ENCODE measurements at regions not wholly inside any gene's neighbourhood (a gene's known extent, or its start where the extent isn't known, plus 50 kb on each side); places are given as distances from the start of the nearest gene placed in this dataset.
"Not testable (repeated sequence)": the region's sequence is repeated elsewhere in the genome, so short reads cannot be mapped to it uniquely, and the experiment has no call there.

DNA sequence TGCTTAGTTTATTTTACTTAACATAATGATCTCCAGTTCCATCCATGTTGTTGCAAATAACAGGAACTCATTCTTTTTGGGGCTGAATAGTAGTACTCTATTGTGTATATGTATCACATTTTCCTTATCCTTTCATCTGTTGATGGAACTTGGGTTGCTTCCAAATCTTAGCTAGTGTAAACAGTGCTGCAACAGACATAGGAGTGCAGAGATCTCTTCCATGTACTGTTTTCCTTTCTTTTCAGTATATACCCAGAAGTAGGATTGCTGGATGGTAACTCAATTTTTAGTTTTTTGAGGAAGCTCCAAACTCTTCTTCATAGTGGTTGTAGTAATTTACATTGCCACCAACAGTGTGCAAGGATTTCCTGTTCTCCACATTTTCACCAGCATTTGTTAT lies 138.8 kb upstream of the POC5 start:
- no peak for DNase-seq (ENCODE audit: insufficient read length, low spot score)

DNA sequence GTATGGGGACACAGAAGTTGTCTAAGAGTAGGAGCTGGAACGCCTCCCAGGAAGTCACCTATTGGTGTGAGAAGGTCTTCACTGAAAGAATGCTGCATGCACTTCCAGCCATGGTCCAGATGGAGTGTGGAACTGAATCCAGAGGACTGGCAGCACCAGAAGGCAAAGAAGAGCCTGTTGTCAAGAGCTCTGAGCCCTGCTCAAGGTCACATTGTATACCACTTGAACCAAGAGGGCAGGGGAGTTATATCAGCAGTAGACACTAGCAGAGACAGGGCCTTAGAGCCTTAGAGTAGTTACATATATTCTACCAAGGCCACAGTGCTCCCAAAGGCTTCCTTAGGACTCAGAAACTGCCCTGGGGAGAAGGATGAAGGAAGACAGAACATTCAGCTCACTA lies 130.8 kb upstream of the POC5 start:
- DNase-seq (ENCODE audit: insufficient read length, low spot score) (no peak), FAIRE-seq (no peak)

More for the DNA sequence above, 138.8 kb upstream of the POC5 start:
- no peak for FAIRE-seq

DNA sequence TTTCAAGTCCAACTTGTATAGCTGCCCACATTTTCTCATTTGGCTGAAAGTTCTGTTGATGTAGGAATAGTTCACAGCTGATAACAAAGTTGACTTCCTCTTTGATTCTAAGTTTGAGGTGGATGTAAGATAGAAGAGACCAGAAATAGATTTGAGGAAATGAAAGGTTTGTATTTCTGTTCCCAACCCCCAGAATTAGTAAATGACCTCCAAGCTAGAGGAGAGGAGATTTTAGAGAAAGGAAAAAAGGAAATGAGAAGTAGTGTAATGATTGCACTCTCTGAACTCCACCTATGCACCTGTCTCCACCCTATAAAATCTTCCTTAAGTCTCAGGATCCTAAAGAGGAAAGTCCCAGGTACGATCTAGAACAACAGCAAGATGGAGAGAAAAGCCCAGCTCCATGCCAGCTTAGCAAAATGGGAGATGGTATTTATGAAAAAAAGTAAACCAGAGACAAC lies 130.4 kb upstream of the POC5 start:
- DNase-seq (ENCODE audit: insufficient read length, low spot score), result peak; percentile 36
- peak; percentile 97 for FAIRE-seq

DNA sequence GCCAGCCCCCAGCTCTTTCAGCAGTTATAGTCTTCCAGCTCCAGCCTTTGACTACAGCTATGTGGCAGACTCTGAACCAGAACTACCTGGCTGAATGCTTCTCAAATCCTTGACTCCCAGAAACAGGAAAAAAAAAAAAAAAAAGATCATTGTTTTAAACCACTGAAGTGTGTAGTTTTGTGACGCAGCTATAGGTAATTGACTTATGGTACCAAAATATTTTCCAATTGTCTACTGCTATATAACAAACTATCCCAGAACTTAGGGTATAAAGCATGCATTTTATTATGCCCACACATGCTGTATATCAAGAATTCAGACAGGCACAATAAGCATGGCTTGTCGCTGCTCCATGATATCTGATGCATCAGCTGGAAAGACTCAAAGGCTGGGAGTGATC lies 127.1 kb upstream of the POC5 start:
- no peak for FAIRE-seq
- DNase-seq (ENCODE audit: insufficient read length, low spot score), result no peak

DNA sequence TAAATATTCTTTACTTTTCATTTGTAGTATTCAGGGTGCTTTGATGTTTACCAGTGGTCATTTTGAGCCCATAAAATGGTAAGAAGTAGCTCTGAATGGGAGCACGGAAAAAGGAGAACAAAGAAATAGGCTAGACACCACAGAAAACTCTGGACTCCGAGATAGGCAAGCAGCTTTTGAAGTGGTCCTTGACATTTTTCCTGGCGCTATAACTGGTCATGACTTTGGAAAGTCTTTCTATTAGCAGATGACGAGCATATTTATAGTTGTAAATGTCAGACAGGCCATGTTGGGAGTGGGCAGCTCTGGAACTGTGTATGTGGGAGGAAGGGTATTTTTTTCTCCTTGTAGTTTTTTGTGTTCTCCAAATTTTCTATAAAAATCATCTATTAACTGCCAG lies 126.1 kb upstream of the POC5 start:
- FAIRE-seq (no peak), DNase-seq (ENCODE audit: insufficient read length, low spot score) (no peak)

DNA sequence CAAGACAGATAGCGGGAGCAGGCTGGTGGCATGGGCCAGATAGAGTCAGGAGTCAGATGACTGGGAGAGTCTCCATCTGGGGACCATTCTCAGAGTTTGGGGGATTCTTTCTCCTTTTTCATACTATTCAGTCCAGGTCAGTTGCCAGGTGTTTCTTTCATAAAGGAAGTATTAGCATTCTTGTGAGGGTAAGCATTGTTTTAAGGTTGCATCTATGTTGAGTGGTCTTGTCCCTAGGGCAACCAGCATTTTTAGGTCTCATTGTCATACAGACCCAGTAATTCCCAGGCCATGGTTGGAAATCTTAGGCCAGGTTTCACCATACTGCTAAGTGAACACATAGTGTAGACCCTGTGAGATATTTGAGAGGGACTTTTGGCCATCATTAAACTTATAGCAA lies 122.3 kb upstream of the POC5 start:
- no peak for FAIRE-seq
- no peak for DNase-seq (ENCODE audit: insufficient read length, low spot score)

DNA sequence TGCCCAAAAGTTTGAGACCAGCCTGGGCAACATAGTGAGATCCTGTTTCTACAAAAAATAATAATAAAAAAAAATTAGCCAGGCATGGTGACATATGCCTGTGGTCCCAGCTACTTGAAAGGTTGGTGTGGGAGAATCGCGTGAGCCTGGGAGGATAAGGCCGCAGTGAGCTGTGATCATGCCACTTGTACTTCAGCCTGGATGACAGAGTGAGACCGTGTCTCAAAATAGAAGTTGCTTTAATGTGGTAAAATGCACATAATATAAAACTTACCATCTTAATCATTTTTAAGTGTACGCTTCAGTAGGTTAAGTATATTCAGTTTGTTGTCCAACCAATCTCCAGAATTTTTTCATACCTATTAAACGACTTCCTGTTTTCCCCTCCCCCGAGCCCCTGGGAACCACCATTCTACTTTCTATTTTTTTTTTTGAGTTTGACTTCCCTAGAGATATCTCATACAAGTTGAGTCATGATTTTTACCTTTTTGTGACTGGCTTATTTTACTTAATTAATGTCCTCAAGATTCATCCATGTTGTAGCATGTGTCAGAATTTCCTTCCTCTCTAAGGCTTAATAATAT lies 120.1 kb upstream of the POC5 start:
- FAIRE-seq (peak; percentile 72), DNase-seq (ENCODE audit: insufficient read length, low spot score) (no peak)

DNA sequence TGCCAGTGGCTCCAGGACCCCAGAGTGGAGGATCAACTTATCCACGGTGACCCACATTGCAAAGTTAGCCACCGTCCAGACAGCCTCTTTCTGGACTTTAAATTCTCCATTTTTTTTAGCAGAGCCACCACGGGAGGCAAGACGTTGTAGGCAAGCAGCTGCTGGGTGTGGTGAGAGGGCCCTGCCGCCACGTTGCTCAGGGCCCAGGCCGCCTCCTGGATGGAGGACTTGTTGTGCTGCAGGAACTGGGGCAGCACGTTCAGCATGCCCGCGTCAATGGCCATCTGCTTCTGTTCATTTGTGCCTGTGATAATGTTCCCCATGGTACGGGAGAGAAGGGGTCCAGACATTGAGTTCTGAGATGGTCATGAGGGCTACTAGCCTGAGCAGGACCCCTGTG lies 114.3 kb upstream of the POC5 start:
- no peak for FAIRE-seq
- DNase-seq (ENCODE audit: insufficient read length, low spot score), result no peak

DNA sequence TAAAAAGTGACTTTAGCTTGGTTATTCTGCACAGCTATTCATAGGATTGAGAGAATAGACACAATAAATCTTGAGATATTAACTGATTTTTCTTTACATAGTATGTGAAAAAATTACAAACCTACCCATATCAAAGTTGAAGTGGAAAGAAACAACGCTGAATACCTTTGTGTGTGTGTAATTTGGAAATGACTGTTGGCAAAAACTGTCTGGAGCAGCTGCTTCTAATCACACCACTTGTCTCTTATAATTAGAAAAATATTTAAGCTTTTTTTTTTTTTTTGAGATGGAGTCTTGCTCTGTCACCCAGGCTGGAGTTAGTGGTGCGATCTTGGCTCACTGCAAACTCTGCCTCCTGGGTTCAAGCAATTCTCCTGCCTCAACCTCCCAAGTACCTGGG lies 110.8 kb upstream of the POC5 start:
- DNase-seq (ENCODE audit: insufficient read length, low spot score) (no peak), FAIRE-seq (no peak)

DNA sequence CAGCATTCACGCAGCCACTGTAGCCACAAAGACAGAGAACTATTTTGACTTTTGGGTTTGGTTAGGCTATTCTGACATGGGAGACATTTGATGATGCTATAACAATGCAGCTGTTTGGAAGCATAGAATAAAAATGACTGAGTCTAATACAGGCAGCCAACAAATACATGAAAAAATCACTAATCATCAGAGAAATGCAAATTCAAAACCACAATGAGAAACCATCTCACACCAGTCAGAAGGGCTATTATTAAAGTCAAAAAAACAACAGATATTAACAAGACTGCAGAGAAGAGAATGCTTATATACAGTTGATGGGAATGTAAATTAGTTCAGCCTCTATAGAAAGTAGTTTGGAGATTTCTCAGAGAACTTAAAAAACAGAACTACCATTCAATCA lies 107.1 kb upstream of the POC5 start:
- FAIRE-seq, result no peak

DNA sequence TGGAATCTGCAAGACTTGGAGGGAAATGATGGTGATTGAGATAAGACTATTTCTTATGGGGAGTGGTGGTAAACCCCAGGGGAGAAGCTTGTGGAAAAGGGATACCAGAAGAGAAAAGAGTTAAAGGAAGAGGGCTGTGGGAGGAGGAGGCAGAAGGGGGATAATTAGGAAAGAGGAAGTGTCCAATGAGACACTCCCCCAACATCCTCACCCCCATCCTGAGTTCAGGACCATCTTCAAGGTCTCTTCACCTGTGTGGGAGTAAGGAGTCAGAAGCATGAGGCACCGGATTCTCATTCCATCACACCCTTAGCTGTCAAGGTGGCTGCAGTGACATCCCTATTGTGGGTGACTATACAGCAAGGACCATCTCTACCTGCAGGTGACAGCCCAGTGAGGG lies 106.6 kb upstream of the POC5 start:
- FAIRE-seq (no peak), DNase-seq (ENCODE audit: insufficient read length, low spot score) (no peak)

More for the DNA sequence above, 107.1 kb upstream of the POC5 start:
- DNase-seq (ENCODE audit: insufficient read length, low spot score), result no peak

DNA sequence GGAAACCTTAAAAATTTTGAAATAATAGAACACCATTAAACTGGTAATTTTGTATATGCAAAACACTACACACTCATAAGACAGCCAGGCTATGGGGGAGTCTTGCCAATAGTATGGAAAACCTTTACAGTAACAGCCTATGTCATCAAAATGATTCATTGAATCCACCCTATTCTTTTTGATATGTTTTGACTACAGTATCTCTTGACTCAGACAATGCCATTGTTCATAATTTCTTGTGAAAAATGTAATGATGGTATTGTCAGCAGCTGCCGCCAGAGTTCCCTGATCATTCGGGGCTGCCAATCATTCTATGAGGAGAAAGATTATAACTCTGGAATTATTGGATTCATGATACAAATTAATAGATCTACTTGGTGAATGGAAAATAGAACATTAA lies 101.4 kb upstream of the POC5 start:
- FAIRE-seq (no peak), DNase-seq (ENCODE audit: insufficient read length, low spot score) (no peak)

DNA sequence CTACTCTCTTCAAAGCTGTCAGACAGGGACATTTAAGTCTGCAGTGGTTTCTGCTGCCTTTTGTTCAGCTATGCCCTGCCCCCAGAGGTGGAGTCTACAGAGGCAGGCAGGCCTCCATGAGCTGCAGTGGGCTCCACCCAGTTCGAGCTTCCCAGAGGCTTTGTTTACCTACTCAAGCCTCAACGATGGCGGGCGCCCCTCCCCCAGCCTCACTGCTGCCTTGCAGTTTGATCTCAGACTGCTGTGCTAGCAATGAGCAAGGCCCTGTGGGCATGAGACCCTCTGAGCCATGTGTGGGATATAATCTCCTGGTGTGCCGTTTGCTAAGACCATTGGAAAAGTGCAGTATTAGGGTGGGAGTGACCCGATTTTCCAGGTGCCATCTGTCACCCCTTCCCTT lies 82.5 kb upstream of the POC5 start:
- not testable (repeated sequence) for FAIRE-seq; DNase-seq (ENCODE audit: insufficient read length, low spot score)

DNA sequence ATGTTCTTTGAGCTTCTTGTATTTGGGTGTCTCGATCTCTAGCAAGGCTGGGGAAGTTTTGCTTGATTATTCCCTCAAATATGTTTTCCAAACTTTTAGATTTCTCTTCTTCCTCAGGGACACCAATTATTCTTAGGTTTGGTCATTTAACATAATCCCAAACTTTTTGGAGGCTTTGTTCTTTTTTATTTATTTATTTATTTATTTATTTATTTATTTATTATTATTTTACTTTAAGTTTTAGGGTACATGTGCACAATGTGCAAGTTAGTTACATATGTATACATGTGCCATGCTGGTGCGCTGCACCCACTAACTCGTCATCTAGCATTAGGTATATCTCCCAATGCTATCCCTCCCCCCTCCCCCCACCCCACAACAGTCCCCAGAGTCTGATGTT lies 52.1 kb upstream of the POC5 start:
- FAIRE-seq; DNase-seq (ENCODE audit: insufficient read length, low spot score): not testable (repeated sequence)
